ENCODE measurements at regions not wholly inside any gene's neighbourhood (a gene's known extent, or its start where the extent isn't known, plus 50 kb on each side); places are given as distances from the start of the nearest gene placed in this dataset.

- Mint-ChIP-seq H3K27me3 (ENCODE audit: insufficient read depth) (no peaks in the 10 kb centered on the region), H3K4me3 (no peak overlapping the region), H3K27ac (no peak overlapping the region), H3K4me1 (no peaks in the 10 kb centered on the region), H3K9me3 (no peaks in the 10 kb centered on the region), H3K36me3 (ENCODE audit: low read depth) (no peaks in the 10 kb centered on the region)
- Histone ChIP-seq H3K27ac (ENCODE audit: low read depth, low read length) (no peak overlapping the region), H3K9ac (ENCODE audit: extremely low read depth, low read length, poor library complexity, severe bottlenecking) (no peak overlapping the region), H3K4me1 (ENCODE audit: control insufficient read depth, insufficient read depth, low read length) (no peaks in the 10 kb centered on the region), H3K4me3 (ENCODE audit: low read length) (no peak overlapping the region), H3K36me3 (ENCODE audit: control insufficient read depth, insufficient read depth, low read length) (no peaks in the 10 kb centered on the region), H3K9me3 (ENCODE audit: control insufficient read depth, low read length) (no peaks in the 10 kb centered on the region), H3K27me3 (ENCODE audit: control insufficient read depth, insufficient read depth, low read length, poor library complexity, severe bottlenecking) (no peaks in the 10 kb centered on the region)
- no peak for TF ChIP-seq CTCF (conservative IDR thresholded peaks at IDR 0.05)
- WGBS, 2 experiments (ENCODE audit: insufficient coverage in 1 of 2, insufficient read length in 1 of 2) = 89% methylated on average over 2 of the region's 2 CpGs; no CpG with 5 or more reads in 1 of the 2 experiments
- DNase-seq = no peak
Observed at GRCh38 chr10:31081937-31082840, 50.5 kb upstream of the ZNF438 start.

- Histone ChIP-seq H3K9ac (ENCODE audit: extremely low read depth, low read length, poor library complexity, severe bottlenecking) (no peak overlapping the region), H3K27ac (ENCODE audit: low read depth, low read length) (no peak overlapping the region), H3K9me3 (ENCODE audit: control insufficient read depth, low read length) (no peaks in the 10 kb centered on the region), H3K4me1 (ENCODE audit: control insufficient read depth, insufficient read depth, low read length) (no peaks in the 10 kb centered on the region), H3K4me3 (ENCODE audit: low read length) (no peak overlapping the region), H3K36me3 (ENCODE audit: control insufficient read depth, insufficient read depth, low read length) (no peaks in the 10 kb centered on the region), H3K27me3 (ENCODE audit: control insufficient read depth, insufficient read depth, low read length, poor library complexity, severe bottlenecking) (no peaks in the 10 kb centered on the region)
- no peaks in the 10 kb centered on the region for H3K36me3 Mint-ChIP-seq (ENCODE audit: low read depth)
- peaks cover 7% of the 10 kb centered on the region for H3K4me1 Mint-ChIP-seq
- peak; percentile 77 for TF ChIP-seq CTCF (conservative IDR thresholded peaks at IDR 0.05)
- DNase-seq = peak; percentile 86
- H3K27ac Mint-ChIP-seq = no peak overlapping the region
- H3K4me3 Mint-ChIP-seq = no peak overlapping the region
- H3K27me3 Mint-ChIP-seq (ENCODE audit: insufficient read depth) = no peaks in the 10 kb centered on the region
- WGBS, 2 experiments (ENCODE audit: insufficient coverage in 1 of 2, insufficient read length in 1 of 2) = 57 to 77% methylated on average over 3 to 6 of the region's 6 CpGs
- H3K9me3 Mint-ChIP-seq = no peaks in the 10 kb centered on the region
Observed at GRCh38 chr10:31083765-31084184, 52.1 kb upstream of the ZNF438 start.

GRCh38 chr10:31087011-31087410 is 55.3 kb upstream of the ZNF438 start:
- 87% methylated on average over 2 of the region's 3 CpGs; no CpG with 5 or more reads in 1 of the 2 experiments for WGBS, 2 experiments (ENCODE audit: insufficient coverage in 1 of 2, insufficient read length in 1 of 2)
- peaks cover 7% of the 10 kb centered on the region for H3K4me1 Mint-ChIP-seq
- no peak for TF ChIP-seq CTCF (conservative IDR thresholded peaks at IDR 0.05)

More at GRCh38 chr10:31087011-31087410, 55.3 kb upstream of the ZNF438 start:
- no peaks in the 10 kb centered on the region for H3K27me3 Mint-ChIP-seq (ENCODE audit: insufficient read depth)
- no peak for DNase-seq
- Histone ChIP-seq H3K9me3 (ENCODE audit: control insufficient read depth, low read length) (no peaks in the 10 kb centered on the region), H3K27ac (ENCODE audit: low read depth, low read length) (no peak overlapping the region), H3K36me3 (ENCODE audit: control insufficient read depth, insufficient read depth, low read length) (no peaks in the 10 kb centered on the region), H3K4me1 (ENCODE audit: control insufficient read depth, insufficient read depth, low read length) (no peaks in the 10 kb centered on the region), H3K27me3 (ENCODE audit: control insufficient read depth, insufficient read depth, low read length, poor library complexity, severe bottlenecking) (no peaks in the 10 kb centered on the region), H3K9ac (ENCODE audit: extremely low read depth, low read length, poor library complexity, severe bottlenecking) (no peak overlapping the region), H3K4me3 (ENCODE audit: low read length) (no peak overlapping the region)
- no peak overlapping the region for H3K27ac Mint-ChIP-seq
- no peaks in the 10 kb centered on the region for H3K36me3 Mint-ChIP-seq (ENCODE audit: low read depth)
- H3K4me3 Mint-ChIP-seq = no peak overlapping the region
- no peaks in the 10 kb centered on the region for H3K9me3 Mint-ChIP-seq
